ENCODE measurements at regions not wholly inside any gene's neighbourhood (a gene's known extent, or its start where the extent isn't known, plus 50 kb on each side); places are given as distances from the start of the nearest gene placed in this dataset.

- 0 out of 2 replicates have a peak, but pooled peaks cover 4% of the 10 kb centered on the region for H3K4me1 ChIP-seq (ENCODE audit: control insufficient read depth, insufficient read depth, low read length)
- H3K27me3 ChIP-seq (ENCODE audit: control insufficient read depth, insufficient read depth, low read length) = no peaks in the 10 kb centered on the region
- intact Hi-C loops (cut with micrococcal nuclease; ENCODE audit: unreplicated experiment) = no loop called here
- ChIA-PET CTCF (no interaction called here), POLR2A (no interaction called here)
- TF ChIP-seq POLR2AphosphoS5 (IDR thresholded peaks at IDR 0.05; ENCODE audit: low read depth, low read length) (no peak), SIN3A (IDR thresholded peaks at IDR 0.05; ENCODE audit: borderline replicate concordance, insufficient read depth, low read depth, low read length) (no peak), REST (IDR thresholded peaks at IDR 0.05; ENCODE audit: insufficient read depth in 1 of 2, low read depth in 2 of 2, low read length in 1 of 2) (no peak), TCF7L2 (IDR thresholded peaks at IDR 0.05; ENCODE audit: low read depth, low read length) (no peak)
- TF ChIP-seq, protein P1, sequence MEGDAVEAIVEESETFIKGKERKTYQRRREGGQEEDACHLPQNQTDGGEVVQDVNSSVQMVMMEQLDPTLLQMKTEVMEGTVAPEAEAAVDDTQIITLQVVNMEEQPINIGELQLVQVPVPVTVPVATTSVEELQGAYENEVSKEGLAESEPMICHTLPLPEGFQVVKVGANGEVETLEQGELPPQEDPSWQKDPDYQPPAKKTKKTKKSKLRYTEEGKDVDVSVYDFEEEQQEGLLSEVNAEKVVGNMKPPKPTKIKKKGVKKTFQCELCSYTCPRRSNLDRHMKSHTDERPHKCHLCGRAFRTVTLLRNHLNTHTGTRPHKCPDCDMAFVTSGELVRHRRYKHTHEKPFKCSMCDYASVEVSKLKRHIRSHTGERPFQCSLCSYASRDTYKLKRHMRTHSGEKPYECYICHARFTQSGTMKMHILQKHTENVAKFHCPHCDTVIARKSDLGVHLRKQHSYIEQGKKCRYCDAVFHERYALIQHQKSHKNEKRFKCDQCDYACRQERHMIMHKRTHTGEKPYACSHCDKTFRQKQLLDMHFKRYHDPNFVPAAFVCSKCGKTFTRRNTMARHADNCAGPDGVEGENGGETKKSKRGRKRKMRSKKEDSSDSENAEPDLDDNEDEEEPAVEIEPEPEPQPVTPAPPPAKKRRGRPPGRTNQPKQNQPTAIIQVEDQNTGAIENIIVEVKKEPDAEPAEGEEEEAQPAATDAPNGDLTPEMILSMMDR (IDR thresholded peaks at IDR 0.05) = no peak
- no peaks in the 10 kb centered on the region for H3K36me3 ChIP-seq (ENCODE audit: control insufficient read depth, insufficient read depth, low read length)
- no TSS peak for BruUV-seq (replicated peaks)
- no peak overlapping the region for H3K4me3 ChIP-seq (ENCODE audit: low read depth in 2 of 2, low read length in 2 of 2)
- in situ Hi-C loops (cut with HindIII; ENCODE audit: low pct_unique_long_range_greater_than_20kb, low sequenced_read_pairs) = no loop called here
- no peaks in the 10 kb centered on the region for H3K9me3 ChIP-seq (ENCODE audit: control insufficient read depth, insufficient read depth, low read depth, low read length)
- no peak for DNase-seq (ENCODE audit: low read depth, low spot score)
- ATAC-seq = no peak
- H3K27ac ChIP-seq (ENCODE audit: low read length) = no peak overlapping the region
Observed at GRCh38 chr6:4463236-4463635, 313.0 kb upstream of the CDYL start.

- DNase-seq (ENCODE audit: low read depth, low spot score) (no peak), ATAC-seq (no peak)
- no peaks in the 10 kb centered on the region for H3K36me3 ChIP-seq (ENCODE audit: control insufficient read depth, insufficient read depth, low read length)
- in situ Hi-C loops (cut with HindIII; ENCODE audit: low pct_unique_long_range_greater_than_20kb, low sequenced_read_pairs) (no loop called here), intact Hi-C loops (cut with micrococcal nuclease; ENCODE audit: unreplicated experiment) (no loop called here)
- H3K27me3 ChIP-seq (ENCODE audit: control insufficient read depth, insufficient read depth, low read length) = no peaks in the 10 kb centered on the region
- TF ChIP-seq POLR2AphosphoS5 (IDR thresholded peaks at IDR 0.05; ENCODE audit: low read depth, low read length) (no peak), REST (IDR thresholded peaks at IDR 0.05; ENCODE audit: insufficient read depth in 1 of 2, low read depth in 2 of 2, low read length in 1 of 2) (no peak), SIN3A (IDR thresholded peaks at IDR 0.05; ENCODE audit: borderline replicate concordance, insufficient read depth, low read depth, low read length) (no peak), TCF7L2 (IDR thresholded peaks at IDR 0.05; ENCODE audit: low read depth, low read length) (no peak)
- TF ChIP-seq, protein P1 (IDR thresholded peaks at IDR 0.05) = no peak
- no TSS peak for BruUV-seq (replicated peaks)
- H3K27ac ChIP-seq (ENCODE audit: low read length) = no peak overlapping the region
- ChIA-PET CTCF (no interaction called here), POLR2A (no interaction called here)
- H3K9me3 ChIP-seq (ENCODE audit: control insufficient read depth, insufficient read depth, low read depth, low read length) = no peaks in the 10 kb centered on the region
- H3K4me3 ChIP-seq (ENCODE audit: low read depth in 2 of 2, low read length in 2 of 2) = no peak overlapping the region
- no peaks in the 10 kb centered on the region for H3K4me1 ChIP-seq (ENCODE audit: control insufficient read depth, insufficient read depth, low read length)
Observed at GRCh38 chr6:4460586-4461475, 315.4 kb upstream of the CDYL start.

Measured in Panc1 (cell line).